Naive thymus-derived CD8-positive, alpha-beta T cell (primary cell): ENCODE measurements at regions not wholly inside any gene's neighbourhood (a gene's known extent, or its start where the extent isn't known, plus 50 kb on each side); places are given as distances from the start of the nearest gene placed in this dataset.

Experiments used
- ATAC-seq, 2 donors: fragments of 150-1000 bp; cut with Tn5 transposase in 1 of 2; sonication (Bioruptor Pico), chemical (Tn5 transposase) in 1 of 2; 1 replicate in 1 of 2; 2 replicates in 1 of 2; pipeline ENCODE4 v1.10.0; 2021; ENCODE audit warnings: mild to moderate bottlenecking in 2 of 2, moderate library complexity in 2 of 2
- POLR2A ChIA-PET: fragments of 350-600 bp; sonication (Branson Sonifier 250); formaldehyde crosslinking; loops from one replicate; lab custom pipeline; 2021; ENCODE audit warnings: antibody characterized with exemption; lab: Charles Lee
- DNase-seq, 10 donors: peaks; one replicate each; pipeline versions ENCODE4 v3.0.0 to v3.0.0-alpha.2; 2020 to 2022
- H3K27ac Mint-ChIP-seq, 10 donors: one replicate each; pipeline ENCODE4 v1.8.0; 2020 to 2022; ENCODE audit warnings: mild to moderate bottlenecking in 10 of 10, mixed read lengths in 10 of 10, moderate library complexity in 4 of 10, inconsistent platforms in 1 of 10
- H3K27me3 Mint-ChIP-seq, 5 donors: one replicate each; pipeline ENCODE4 v1.8.0; 2021 to 2022; ENCODE audit warnings: mixed read lengths in 5 of 5
- H3K36me3 Mint-ChIP-seq, 3 donors: one replicate each; pipeline ENCODE4 v1.8.0; 2020 to 2022; ENCODE audit warnings: mixed read lengths in 3 of 3, mild to moderate bottlenecking in 2 of 3, inconsistent platforms in 1 of 3
- H3K4me1 Mint-ChIP-seq, 4 donors: one replicate each; pipeline ENCODE4 v1.8.0; 2021 to 2022; ENCODE audit warnings: mixed read lengths in 4 of 4
- H3K4me3 Mint-ChIP-seq, 10 donors: one replicate each; pipeline ENCODE4 v1.8.0; 2020 to 2022; ENCODE audit warnings: mild to moderate bottlenecking in 10 of 10, mixed read lengths in 10 of 10, moderate library complexity in 6 of 10, inconsistent platforms in 1 of 10
- H3K9me3 Mint-ChIP-seq, 9 donors: one replicate each; pipeline ENCODE4 v1.8.0; 2020 to 2022; ENCODE audit warnings: mixed read lengths in 9 of 9, mild to moderate bottlenecking in 3 of 9, inconsistent platforms in 1 of 9, moderate library complexity in 1 of 9

GRCh38 chr16:48014349-48015135 is 141.3 kb downstream of the ABCC12 start:
- Mint-ChIP-seq H3K36me3 (peaks cover 0 to 8% (median 0%) of the 10 kb centered on the region in 3 donors), H3K4me3 (no peak overlapping the region), H3K27ac (no peak overlapping the region), H3K9me3 (peaks cover 0 to 14% (median 9%) of the 10 kb centered on the region in 9 donors), H3K4me1 (peaks cover 0 to 3% (median 0%) of the 10 kb centered on the region in 4 donors), H3K27me3 (peaks cover 0 to 4% (median 0%) of the 10 kb centered on the region in 5 donors)
- ATAC-seq = no peak
- POLR2A ChIA-PET = no interaction called here
- no peak for DNase-seq

DNA sequence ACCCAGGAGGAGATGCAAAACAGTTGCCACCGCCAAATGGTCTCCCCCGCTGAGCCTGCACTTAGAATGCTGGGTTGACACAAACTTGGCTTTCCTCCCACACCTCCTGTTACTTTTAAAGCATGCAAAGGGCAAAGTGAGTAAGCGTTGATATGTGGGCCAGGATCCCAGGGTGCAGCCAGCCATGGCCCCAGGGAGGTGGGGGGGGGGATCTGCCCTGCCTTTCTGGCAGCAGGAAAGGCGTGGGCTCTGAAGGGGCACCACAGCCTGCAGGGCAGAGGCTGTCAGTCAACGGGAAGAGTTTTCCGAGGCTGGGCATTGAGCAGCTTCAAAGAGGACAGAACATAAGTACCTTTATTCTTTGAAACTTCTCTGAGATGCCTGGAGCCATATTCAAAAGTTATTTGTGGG is 142.3 kb downstream of the ABCC12 start:
- POLR2A ChIA-PET = no interaction called here
- Mint-ChIP-seq H3K36me3 (peaks cover 0 to 8% (median 0%) of the 10 kb centered on the region in 3 donors), H3K4me3 (no peak overlapping the region), H3K4me1 (peaks cover 0 to 3% (median 0%) of the 10 kb centered on the region in 4 donors), H3K27me3 (peaks cover 0 to 4% (median 0%) of the 10 kb centered on the region in 5 donors), H3K9me3 (peaks cover 0 to 14% (median 9%) of the 10 kb centered on the region in 9 donors), H3K27ac (no peak overlapping the region)
- ATAC-seq (no peak), DNase-seq (no peak)

DNA sequence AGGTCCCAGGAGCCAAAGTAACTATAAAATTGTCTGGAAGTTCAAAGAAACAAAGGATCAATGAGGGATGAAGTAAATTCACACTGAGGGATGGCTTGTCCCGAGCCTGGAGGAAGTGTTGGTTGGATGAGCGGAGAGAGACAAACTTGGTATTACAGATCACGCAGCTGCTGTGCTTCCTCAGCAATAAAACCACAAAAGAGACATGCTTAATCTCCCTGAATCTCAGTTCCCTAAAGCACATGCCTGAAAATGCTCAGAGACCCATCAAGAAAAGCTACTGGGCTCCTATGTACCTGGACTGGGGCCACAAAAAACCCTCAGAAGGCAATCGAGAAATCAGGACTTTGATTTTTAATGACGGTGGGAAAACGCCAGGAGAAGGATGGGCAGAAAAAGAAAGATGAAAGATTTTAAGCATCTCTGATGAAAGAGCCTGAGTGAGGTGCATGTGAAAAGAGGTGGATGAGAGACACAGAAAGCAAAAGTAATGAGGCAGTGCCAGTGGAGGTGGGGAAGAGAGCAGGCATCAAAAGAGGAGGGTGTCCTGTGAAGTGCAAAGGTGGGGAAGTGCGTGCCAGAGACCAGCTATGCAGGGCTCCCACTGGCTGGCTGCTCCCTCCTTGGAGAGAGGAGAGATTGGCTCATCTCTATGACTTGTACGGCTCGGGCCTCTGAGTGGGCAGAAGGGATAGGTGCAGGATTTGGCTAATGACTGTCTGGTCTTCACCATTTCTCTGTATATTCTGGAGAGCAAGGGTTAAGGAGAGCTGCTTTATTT is 143.7 kb downstream of the ABCC12 start:
- POLR2A ChIA-PET = no interaction called here

DNA sequence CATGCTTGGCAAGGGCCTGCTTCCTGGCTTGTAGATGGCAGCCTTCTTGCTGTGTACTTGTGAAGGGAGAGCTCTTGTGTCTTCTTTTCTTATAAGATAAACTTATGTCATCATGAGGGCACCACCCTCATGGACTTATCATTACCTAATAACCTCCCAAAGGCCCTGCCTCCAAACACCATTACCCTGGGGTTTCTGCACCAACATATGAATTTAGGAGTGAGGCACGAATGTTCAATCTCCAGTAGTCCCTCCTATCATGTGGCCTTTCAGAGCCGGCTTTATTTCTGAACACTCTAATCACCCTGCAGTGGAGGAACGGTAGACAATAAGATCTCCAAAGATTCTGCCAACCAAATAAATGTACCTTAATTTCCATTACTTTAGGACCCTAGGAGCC is 144.3 kb downstream of the ABCC12 start:
- peaks cover 0 to 8% (median 0%) of the 10 kb centered on the region in 3 donors for H3K36me3 Mint-ChIP-seq
- POLR2A ChIA-PET = no interaction called here

More for the DNA sequence above, 143.7 kb downstream of the ABCC12 start:
- DNase-seq (no peak), ATAC-seq (no peak)
- peak overlapping the region in 1 of 10 donors; percentile 13 for H3K4me3 Mint-ChIP-seq
- peaks cover 0 to 17% (median 12%) of the 10 kb centered on the region in 9 donors for H3K9me3 Mint-ChIP-seq
- peaks cover 0 to 8% (median 0%) of the 10 kb centered on the region in 3 donors for H3K36me3 Mint-ChIP-seq
- H3K27ac Mint-ChIP-seq = no peak overlapping the region
- peaks cover 0 to 4% (median 0%) of the 10 kb centered on the region in 5 donors for H3K27me3 Mint-ChIP-seq
- peaks cover 0 to 3% (median 0%) of the 10 kb centered on the region in 4 donors for H3K4me1 Mint-ChIP-seq

DNA sequence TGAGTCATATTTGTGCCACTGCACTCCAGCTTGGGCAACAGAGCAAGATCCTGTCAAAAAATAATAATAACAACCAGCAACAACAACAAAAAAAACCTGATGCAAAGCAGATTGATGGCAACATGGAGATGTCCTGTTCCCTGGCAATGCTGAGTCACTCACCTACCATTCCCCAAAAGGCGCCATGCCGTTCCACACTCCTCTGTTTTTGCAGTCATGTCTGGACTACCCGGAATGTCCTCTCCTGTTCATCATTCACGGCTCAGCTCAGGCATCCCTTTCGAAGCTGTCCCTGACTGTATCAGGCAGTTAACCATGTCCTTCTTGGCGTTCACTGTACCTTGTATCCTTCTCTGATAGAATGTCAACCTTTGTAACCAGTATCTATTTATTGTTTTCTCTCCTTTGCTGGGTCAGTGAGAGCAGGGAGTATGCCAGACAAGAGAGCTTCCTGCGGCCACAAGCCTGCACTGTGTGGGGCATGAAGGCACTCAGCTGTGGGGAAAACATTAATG is 147.7 kb downstream of the ABCC12 start:
- Mint-ChIP-seq H3K4me1 (peaks cover 0 to 3% (median 0%) of the 10 kb centered on the region in 4 donors), H3K36me3 (peaks cover 0 to 2% (median 0%) of the 10 kb centered on the region in 3 donors), H3K27ac (no peak overlapping the region), H3K27me3 (peaks cover 0 to 10% (median 4%) of the 10 kb centered on the region in 5 donors), H3K9me3 (peaks cover 0 to 28% (median 5%) of the 10 kb centered on the region in 9 donors), H3K4me3 (no peak overlapping the region)
- POLR2A ChIA-PET = no interaction called here
- DNase-seq (no peak), ATAC-seq (no peak)

More for the DNA sequence above, 144.3 kb downstream of the ABCC12 start:
- Mint-ChIP-seq H3K27ac (no peak overlapping the region), H3K27me3 (peaks cover 0 to 4% (median 0%) of the 10 kb centered on the region in 5 donors), H3K9me3 (peaks cover 0 to 23% (median 12%) of the 10 kb centered on the region in 9 donors), H3K4me1 (peaks cover 0 to 3% (median 0%) of the 10 kb centered on the region in 4 donors), H3K4me3 (no peak overlapping the region)
- DNase-seq (no peak), ATAC-seq (no peak)

DNA sequence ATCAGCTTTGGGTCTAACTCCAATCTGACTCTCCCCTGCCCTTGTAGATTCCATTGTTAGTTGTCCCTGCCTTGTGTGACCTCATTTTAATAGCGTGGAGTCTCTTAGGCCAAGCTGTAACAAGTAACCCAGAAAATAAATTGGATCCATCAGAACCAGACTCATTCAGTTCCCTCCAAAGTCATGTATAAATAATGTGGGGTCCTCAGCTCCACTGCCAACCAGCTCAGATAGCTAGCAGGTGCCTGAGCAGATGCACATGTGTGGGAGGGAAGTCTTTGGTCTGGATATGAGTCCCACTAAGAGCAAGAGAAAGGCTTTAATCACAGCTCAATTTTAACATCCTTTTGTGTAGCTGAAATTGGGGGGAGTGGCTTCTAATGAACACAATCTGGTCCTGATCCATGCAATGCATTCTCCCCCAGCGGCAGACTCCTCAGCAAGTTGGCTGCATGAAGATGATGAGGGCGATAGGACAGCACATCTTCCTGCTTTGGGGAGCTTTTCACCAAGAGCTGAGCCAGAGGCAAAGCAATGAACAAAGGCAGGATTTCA is 151.6 kb downstream of the ABCC12 start:
- DNase-seq (no peak), ATAC-seq (no peak)
- H3K4me3 Mint-ChIP-seq = no peak overlapping the region
- H3K9me3 Mint-ChIP-seq = peaks cover 0 to 16% (median 4%) of the 10 kb centered on the region in 9 donors
- H3K27me3 Mint-ChIP-seq = peaks cover 3 to 10% (median 4%) of the 10 kb centered on the region in 5 donors
- POLR2A ChIA-PET = no interaction called here
- H3K36me3 Mint-ChIP-seq = peaks cover 0 to 2% (median 0%) of the 10 kb centered on the region in 3 donors
- H3K27ac Mint-ChIP-seq = no peak overlapping the region
- peaks cover 0 to 2% (median 0%) of the 10 kb centered on the region in 4 donors for H3K4me1 Mint-ChIP-seq

DNA sequence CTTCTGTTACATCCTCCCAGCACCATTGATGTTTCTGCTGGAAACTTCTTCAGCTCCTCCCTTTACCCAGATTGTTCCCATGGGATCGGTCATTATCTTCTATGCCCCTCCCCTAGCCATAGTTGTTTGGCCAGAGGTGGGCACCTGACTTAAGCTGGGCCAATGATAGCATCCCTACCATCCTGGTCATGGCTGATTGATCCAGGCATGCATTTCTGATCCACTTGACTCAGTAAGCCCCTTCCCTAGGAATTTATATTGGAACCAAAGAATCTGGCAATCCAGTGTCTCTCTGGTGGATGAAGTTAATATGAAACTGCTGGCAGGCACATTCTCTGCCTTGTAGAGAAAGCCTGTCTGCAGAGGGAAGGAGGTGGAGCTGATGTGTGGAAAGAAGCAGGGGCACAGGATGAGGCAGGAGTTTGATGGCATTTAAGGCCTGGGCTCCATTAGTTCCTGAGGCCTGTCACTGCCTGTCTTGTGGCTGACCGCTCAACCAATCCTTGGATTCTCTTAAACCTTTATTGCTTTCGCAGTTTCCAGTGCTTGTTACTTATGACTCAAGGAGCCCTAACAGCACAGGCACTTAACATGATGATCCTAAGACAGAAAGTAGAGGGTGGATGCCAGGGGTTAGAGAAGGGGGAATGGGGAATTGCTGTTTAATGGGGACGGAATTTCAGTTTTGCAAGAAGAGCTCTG is 152.4 kb downstream of the ABCC12 start:
- no peak for ATAC-seq
- H3K27ac Mint-ChIP-seq = no peak overlapping the region
- POLR2A ChIA-PET = no interaction called here

DNA sequence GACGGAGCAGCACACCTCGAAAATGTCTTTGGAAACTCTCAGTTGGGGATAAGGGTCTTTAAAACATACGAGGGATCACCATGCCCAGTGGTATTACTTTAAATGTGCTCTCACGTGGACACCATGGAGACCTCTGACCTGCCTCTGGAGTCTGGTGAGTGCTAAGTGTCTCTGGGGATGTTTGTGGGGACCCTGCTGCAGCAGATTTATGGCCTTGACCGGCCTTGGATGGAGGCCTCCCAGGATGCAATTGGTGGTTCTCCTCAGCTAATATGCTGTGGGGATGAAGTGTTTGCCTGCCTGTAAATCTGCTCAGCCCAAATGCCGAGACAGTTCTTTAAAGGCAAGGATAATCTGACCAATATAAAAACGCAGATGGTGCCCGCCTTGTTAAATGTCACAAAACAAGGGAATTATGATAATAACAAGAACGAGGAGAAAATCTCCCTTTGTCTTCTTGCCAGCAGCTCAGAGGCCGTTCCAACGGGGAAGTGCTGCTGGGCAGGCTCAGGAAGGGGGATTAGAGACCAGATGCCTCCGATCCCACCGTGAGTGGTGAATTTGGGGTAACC is 154.4 kb downstream of the ABCC12 start:
- Mint-ChIP-seq H3K27ac (no peak overlapping the region), H3K9me3 (peaks cover 0 to 10% (median 3%) of the 10 kb centered on the region in 9 donors), H3K4me1 (peaks cover 0 to 2% (median 0%) of the 10 kb centered on the region in 4 donors), H3K4me3 (no peak overlapping the region), H3K27me3 (peaks cover 3 to 13% (median 5%) of the 10 kb centered on the region in 5 donors), H3K36me3 (peaks cover 0 to 2% (median 0%) of the 10 kb centered on the region in 3 donors)
- ATAC-seq = no peak
- POLR2A ChIA-PET = no interaction called here
- no peak for DNase-seq

More for the DNA sequence above, 152.4 kb downstream of the ABCC12 start:
- DNase-seq = no peak
- Mint-ChIP-seq H3K27me3 (peaks cover 3 to 10% (median 4%) of the 10 kb centered on the region in 5 donors), H3K9me3 (peaks cover 0 to 16% (median 4%) of the 10 kb centered on the region in 9 donors), H3K4me1 (peaks cover 0 to 2% (median 0%) of the 10 kb centered on the region in 4 donors), H3K4me3 (no peak overlapping the region), H3K36me3 (peaks cover 0 to 2% (median 0%) of the 10 kb centered on the region in 3 donors)

GRCh38 chr16:48000622-48001021 is 155.2 kb downstream of the ABCC12 start:
- POLR2A ChIA-PET = no interaction called here
- Mint-ChIP-seq H3K36me3 (peaks cover 0 to 2% (median 0%) of the 10 kb centered on the region in 3 donors), H3K4me3 (no peak overlapping the region), H3K4me1 (peaks cover 0 to 2% (median 0%) of the 10 kb centered on the region in 4 donors), H3K27me3 (peaks cover 3 to 13% (median 5%) of the 10 kb centered on the region in 5 donors), H3K27ac (no peak overlapping the region), H3K9me3 (peaks cover 0 to 10% (median 0%) of the 10 kb centered on the region in 9 donors)
- DNase-seq (no peak), ATAC-seq (no peak)

DNA sequence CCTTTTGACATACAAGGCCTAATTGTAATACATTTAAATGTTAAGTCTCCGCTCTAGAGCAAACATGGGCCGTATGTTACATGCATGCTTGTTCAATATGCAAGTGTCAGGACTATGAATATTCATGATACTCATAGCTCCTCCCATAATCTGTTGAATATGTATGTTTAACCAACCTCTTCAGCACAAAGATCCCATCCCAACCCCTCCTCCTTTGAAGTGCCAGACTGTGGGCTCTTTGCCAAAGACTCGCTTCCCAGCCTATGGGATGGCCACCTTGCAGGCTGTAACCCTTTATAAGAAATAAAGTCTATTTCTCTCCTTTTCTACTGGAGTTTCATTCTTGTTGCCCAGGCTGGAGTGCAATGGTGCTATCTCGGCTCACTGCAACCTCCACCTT is 156.2 kb downstream of the ABCC12 start:
- H3K36me3 Mint-ChIP-seq = peaks cover 0 to 2% (median under 1%) of the 10 kb centered on the region in 3 donors
- DNase-seq = no peak
- H3K27me3 Mint-ChIP-seq = peaks cover 3 to 14% (median 5%) of the 10 kb centered on the region in 5 donors
- POLR2A ChIA-PET = no interaction called here
- no peak overlapping the region for H3K4me3 Mint-ChIP-seq
- no peak overlapping the region for H3K27ac Mint-ChIP-seq
- H3K4me1 Mint-ChIP-seq = peaks cover 0 to 2% (median 0%) of the 10 kb centered on the region in 4 donors
- H3K9me3 Mint-ChIP-seq = peaks cover 0 to 9% (median 0%) of the 10 kb centered on the region in 9 donors
- no peak for ATAC-seq

GRCh38 chr16:47995354-47995753 is 160.4 kb downstream of the ABCC12 start:
- ATAC-seq (no peak), DNase-seq (no peak)
- Mint-ChIP-seq H3K27me3 (peaks cover 0 to 14% (median 0%) of the 10 kb centered on the region in 5 donors), H3K27ac (no peak overlapping the region), H3K4me3 (no peak overlapping the region), H3K4me1 (no peaks in the 10 kb centered on the region), H3K9me3 (peaks cover 0 to 28% (median 7%) of the 10 kb centered on the region in 9 donors), H3K36me3 (peaks cover 0 to 8% (median 0%) of the 10 kb centered on the region in 3 donors)
- POLR2A ChIA-PET = no interaction called here
